WTC11 (cell line): ENCODE measurements at regions not wholly inside any gene's neighbourhood (a gene's known extent, or its start where the extent isn't known, plus 50 kb on each side); places are given as distances from the start of the nearest gene placed in this dataset.

Source experiments
- CTCF ChIP-seq: fragments of 200-600 bp; IDR thresholded peaks from 2 replicates; pipeline ENCODE4 v1.8.0; 2022; ENCODE audit warnings: antibody characterized with exemption
- OVOL2 ChIP-seq: fragments of 250-450 bp; sonication (Bioruptor Pico); IDR thresholded peaks from 2 replicates; pipeline ENCODE4 v1.9.0; 2021; ENCODE audit warnings: mild to moderate bottlenecking, borderline replicate concordance
- ZBTB21 ChIP-seq: sonication (generic); formaldehyde crosslinking; IDR thresholded peaks from 2 replicates; pipeline ENCODE4 v1.8.1; 2023; ENCODE audit warnings: mild to moderate bottlenecking, missing genetic modification reagents, borderline replicate concordance
- ZSCAN18 ChIP-seq: fragments of 250-450 bp; sonication (Bioruptor Pico); IDR thresholded peaks from 2 replicates; pipeline ENCODE4 v2.1.2; 2022; ENCODE audit warnings: mild to moderate bottlenecking, moderate library complexity

- TF ChIP-seq CTCF (no peak), ZBTB21 (CRISPR knock-in tag) (no peak), OVOL2 (CRISPR knock-in tag) (no peak), ZSCAN18 (CRISPR knock-in tag) (no peak)
Observed at GRCh38 chr3:157632075-157632474, 128.9 kb upstream of the VEPH1 start.
